ENCODE measurements at regions not wholly inside any gene's neighbourhood (a gene's known extent, or its start where the extent isn't known, plus 50 kb on each side); places are given as distances from the start of the nearest gene placed in this dataset.

- DNase-seq (ENCODE audit: low read depth in 2 of 2), result no peak
Observed at GRCh38 chr21:35268817-35269216, 219.7 kb upstream of the RUNX1 start.

GRCh38 chr21:35268261-35268660, 219.2 kb upstream of the RUNX1 start:
- DNase-seq (ENCODE audit: low read depth in 2 of 2), result no peak

- no peak for DNase-seq (ENCODE audit: low read depth in 2 of 2)
Observed at GRCh38 chr21:35266546-35266945, 217.4 kb upstream of the RUNX1 start.

GRCh38 chr21:35265170-35265877, 216.2 kb upstream of the RUNX1 start:
- DNase-seq (ENCODE audit: low read depth in 2 of 2), result peak in 1 of 2 donors; percentile 63

GRCh38 chr21:35259457-35259856, 210.4 kb upstream of the RUNX1 start:
- DNase-seq (ENCODE audit: low read depth in 2 of 2), result no peak

GRCh38 chr21:35258521-35258920, 209.4 kb upstream of the RUNX1 start:
- DNase-seq (ENCODE audit: low read depth in 2 of 2), result no peak

- peak; percentile 70 to 97 for DNase-seq (ENCODE audit: low read depth in 2 of 2)
Observed at GRCh38 chr21:35257413-35257812, 208.3 kb upstream of the RUNX1 start.

GRCh38 chr21:35256468-35256988, 207.4 kb upstream of the RUNX1 start:
- DNase-seq (ENCODE audit: low read depth in 2 of 2), result peak; percentile 83 to 98

GRCh38 chr21:35254765-35255138, 205.7 kb upstream of the RUNX1 start:
- no peak for DNase-seq (ENCODE audit: low read depth in 2 of 2)

GRCh38 chr21:35254006-35254764, 205.1 kb upstream of the RUNX1 start:
- peak in 1 of 2 donors; percentile 32 for DNase-seq (ENCODE audit: low read depth in 2 of 2)

GRCh38 chr21:35252831-35253230, 203.7 kb upstream of the RUNX1 start:
- DNase-seq (ENCODE audit: low read depth in 2 of 2), result no peak

- DNase-seq (ENCODE audit: low read depth in 2 of 2), result no peak
Observed at GRCh38 chr21:35249636-35250035, 200.5 kb upstream of the RUNX1 start.

GRCh38 chr21:35245879-35246278, 196.8 kb upstream of the RUNX1 start:
- no peak for DNase-seq (ENCODE audit: low read depth in 2 of 2)

GRCh38 chr21:35244514-35244913, 195.4 kb upstream of the RUNX1 start:
- no peak for DNase-seq (ENCODE audit: low read depth in 2 of 2)

GRCh38 chr21:35243171-35243570, 194.1 kb upstream of the RUNX1 start:
- DNase-seq (ENCODE audit: low read depth in 2 of 2), result no peak

- DNase-seq (ENCODE audit: low read depth in 2 of 2), result no peak
Observed at GRCh38 chr21:35239811-35240219, 190.7 kb upstream of the RUNX1 start.

GRCh38 chr21:35238119-35238518, 189.0 kb upstream of the RUNX1 start:
- no peak for DNase-seq (ENCODE audit: low read depth in 2 of 2)

GRCh38 chr21:35237287-35237686, 188.2 kb upstream of the RUNX1 start:
- no peak for DNase-seq (ENCODE audit: low read depth in 2 of 2)

- DNase-seq (ENCODE audit: low read depth in 2 of 2), result no peak
Observed at GRCh38 chr21:35236090-35236489, 187.0 kb upstream of the RUNX1 start.

- no peak for DNase-seq (ENCODE audit: low read depth in 2 of 2)
Observed at GRCh38 chr21:35234725-35235124, 185.6 kb upstream of the RUNX1 start.

- no peak for DNase-seq (ENCODE audit: low read depth in 2 of 2)
Observed at GRCh38 chr21:35233756-35234155, 184.7 kb upstream of the RUNX1 start.

GRCh38 chr21:35232545-35233176, 183.6 kb upstream of the RUNX1 start:
- DNase-seq (ENCODE audit: low read depth in 2 of 2), result peak in 1 of 2 donors; percentile 96
